A549 (cell line): ENCODE measurements at regions not wholly inside any gene's neighbourhood (a gene's known extent, or its start where the extent isn't known, plus 50 kb on each side); places are given as distances from the start of the nearest gene placed in this dataset.
"Not testable (repeated sequence)": the region's sequence is repeated elsewhere in the genome, so short reads cannot be mapped to it uniquely, and the experiment has no call there.

Experiments
- ATAC-seq, 2 experiments: fragments of 200-7000 bp in 1 of 2; fragments of >200 bp in 1 of 2; cut with Nextera tagmentation in 1 of 2; cut with Tn5 transposase in 1 of 2; 3 replicates each; pipeline versions ENCODE4 v1.8.0 to v1.9.1; 2018 to 2020; ENCODE audit warnings: mild to moderate bottlenecking in 1 of 2, moderate library complexity in 1 of 2
- CTCF ChIA-PET: fragments of 300-600 bp; sonication (Branson Sonifier 250); formaldehyde crosslinking; extraction: SDS; loops from one replicate; lab custom pipeline; 2021; ENCODE audit warnings: antibody characterized with exemption, inconsistent platforms; lab: Yijun Ruan, JAX
- POLR2A ChIA-PET: fragments of 350-600 bp; formaldehyde crosslinking; extraction: SDS; loops from one replicate; lab custom pipeline; 2021; ENCODE audit warnings: antibody characterized with exemption, inconsistent platforms; lab: Yijun Ruan, JAX
- DNase-seq, 2 experiments: peaks; one replicate each; pipeline versions ENCODE4 v3.0.0 to v3.0.0-alpha.2; 2011 to 2016; ENCODE audit warnings: low read depth in 1 of 2, low spot score in 1 of 2
- FAIRE-seq: peaks from 2 replicates; lab custom pipeline; 2011; peaks lifted over from hg19 to GRCh38; lab: Jason Lieb, UNC
- H3K27ac ChIP-seq, 2 experiments: fragments of >200 bp; sonication (Bioruptor Twin); formaldehyde crosslinking; 3 replicates each; pipeline ENCODE4 v1.5.1; 2016 to 2017
- H3K4me1 ChIP-seq: fragments of >200 bp; sonication (Bioruptor Twin); formaldehyde crosslinking; 3 replicates; pipeline ENCODE4 v1.6.1; 2016
- H3K4me2 ChIP-seq: fragments of >200 bp; sonication (Bioruptor Twin); formaldehyde crosslinking; 3 replicates; pipeline ENCODE4 v1.6.1; 2016
- H3K4me3 ChIP-seq: fragments of >200 bp; sonication (Bioruptor Twin); formaldehyde crosslinking; 3 replicates; pipeline ENCODE4 v1.5.1; 2016
- H3K9me3 ChIP-seq: fragments of >200 bp; sonication (Bioruptor Twin); formaldehyde crosslinking; 3 replicates; pipeline ENCODE4 v1.6.1; 2016
- WGBS: methylation state at CpG from one replicate; pipeline ENCODE4 v1.1.6; 2017; ENCODE audit errors: missing lambda C conversion rate; 5-methylcytosine and 5-hydroxymethylcytosine counted together

- H3K4me3 ChIP-seq, H3K9me3 ChIP-seq, H3K4me2 ChIP-seq, FAIRE-seq, DNase-seq, POLR2A ChIA-PET, ATAC-seq, H3K4me1 ChIP-seq, CTCF ChIA-PET, H3K27ac ChIP-seq: not testable (repeated sequence)
- WGBS, result 61% methylated on average over 7 of the region's 8 CpGs
Measured at GRCh38 chr2:113576353-113576752, 50.7 kb upstream of the RABL2A start.
